Stimulated activated CD8-positive, alpha-beta memory T cell treated with anti-CD3 and anti-CD28 coated beads, Interleukin-4, amount 100 ng/mL, for 48 hours (primary cell): ENCODE measurements at regions not wholly inside any gene's neighbourhood (a gene's known extent, or its start where the extent isn't known, plus 50 kb on each side); places are given as distances from the start of the nearest gene placed in this dataset.

Source experiments
- DNase-seq: peaks from one replicate; pipeline ENCODE4 v3.0.0-alpha.2; 2020

DNA sequence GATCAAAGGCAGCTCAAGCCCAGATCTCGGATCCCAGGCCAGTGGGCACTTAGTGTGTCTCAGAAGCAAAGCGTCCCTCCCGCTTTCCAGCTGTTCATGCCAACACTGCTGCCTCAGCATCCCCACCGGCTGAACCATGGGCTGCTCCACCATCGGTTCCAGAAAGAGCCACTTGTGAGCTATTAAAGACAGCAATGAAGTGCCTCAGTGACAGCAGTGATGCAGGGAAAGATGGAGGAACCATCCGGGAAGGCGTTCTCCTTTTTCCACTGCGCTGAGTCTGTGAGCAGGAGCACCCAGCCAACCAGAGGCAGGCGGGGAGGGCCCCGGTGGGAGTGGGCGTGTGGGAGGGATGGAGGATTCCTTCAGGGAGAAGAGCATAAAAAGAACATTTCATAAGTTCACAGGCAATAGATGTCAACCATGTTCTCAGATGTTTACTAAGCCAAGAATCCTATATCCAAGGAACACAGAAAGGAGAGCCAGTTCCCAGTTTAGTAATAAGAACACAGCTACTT lies 96.2 kb upstream of the MKI67 start:
- no peak for DNase-seq

GRCh38 chr10:128230401-128230800 lies 104.2 kb upstream of the MKI67 start:
- DNase-seq = no peak

- DNase-seq = no peak
These were observed 107.2 kb upstream of the MKI67 start for GRCh38 chr10:128233422-128233821.

DNA sequence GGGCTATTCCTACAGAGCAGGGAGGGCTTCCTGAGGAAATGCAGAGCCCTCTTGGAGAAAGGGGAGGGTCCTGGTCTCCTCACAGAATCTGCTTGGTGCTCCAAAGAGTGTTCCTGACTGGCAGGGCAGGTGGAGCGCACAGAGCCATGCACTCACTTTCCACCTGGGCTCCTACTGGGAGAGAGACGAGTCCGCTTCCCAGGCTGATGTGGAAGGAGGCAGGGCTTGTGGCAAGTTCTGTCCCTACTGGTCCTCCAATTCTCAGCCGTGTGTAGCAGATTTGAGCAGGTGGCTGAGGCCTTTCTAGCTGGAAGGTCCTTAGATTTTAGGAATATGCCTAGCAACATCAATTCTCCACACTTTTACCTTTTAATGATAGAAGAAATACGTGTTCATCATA lies 111.5 kb upstream of the MKI67 start:
- no peak for DNase-seq

DNA sequence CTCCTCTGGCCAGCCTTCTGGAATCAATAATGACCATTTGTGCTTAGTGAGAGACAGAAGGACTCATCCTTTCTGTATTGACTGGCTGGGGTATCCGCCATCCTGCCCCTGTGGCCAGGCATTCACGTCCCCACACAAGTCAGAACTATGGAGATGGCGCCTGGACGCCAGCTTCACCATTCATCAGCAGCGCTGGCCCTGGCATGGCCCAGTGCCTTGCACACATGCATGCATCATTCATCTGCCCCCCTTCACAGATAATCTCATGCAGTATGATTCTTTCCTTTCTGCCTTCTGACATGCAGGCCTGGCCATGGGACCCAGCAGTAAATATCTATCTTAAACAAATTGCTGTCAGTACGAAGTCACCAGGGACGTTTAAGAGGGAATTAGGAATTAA lies 114.8 kb upstream of the MKI67 start:
- DNase-seq = no peak

- DNase-seq = no peak
These were observed 116.4 kb upstream of the MKI67 start for GRCh38 chr10:128242641-128243040.

DNA sequence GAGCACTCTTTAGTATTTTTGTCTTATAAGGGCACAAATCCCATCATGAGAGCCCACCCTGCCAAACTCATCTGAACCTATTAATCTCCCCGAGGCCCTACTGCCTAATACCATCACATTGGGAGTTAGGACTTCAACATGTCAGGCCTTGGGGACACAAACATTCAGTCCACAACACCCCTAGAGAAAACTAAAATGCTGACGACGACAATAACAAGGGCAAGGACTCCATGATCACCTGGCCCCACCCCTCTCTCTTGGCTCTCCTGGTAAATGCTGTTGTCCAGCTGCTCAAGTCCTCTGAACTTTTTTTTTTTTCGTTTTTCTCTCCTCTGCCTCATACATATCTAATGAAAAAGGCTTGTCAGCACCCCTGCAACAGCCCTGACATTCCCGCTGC lies 118.8 kb upstream of the MKI67 start:
- no peak for DNase-seq

GRCh38 chr10:128247576-128247975 lies 121.4 kb upstream of the MKI67 start:
- no peak for DNase-seq

DNA sequence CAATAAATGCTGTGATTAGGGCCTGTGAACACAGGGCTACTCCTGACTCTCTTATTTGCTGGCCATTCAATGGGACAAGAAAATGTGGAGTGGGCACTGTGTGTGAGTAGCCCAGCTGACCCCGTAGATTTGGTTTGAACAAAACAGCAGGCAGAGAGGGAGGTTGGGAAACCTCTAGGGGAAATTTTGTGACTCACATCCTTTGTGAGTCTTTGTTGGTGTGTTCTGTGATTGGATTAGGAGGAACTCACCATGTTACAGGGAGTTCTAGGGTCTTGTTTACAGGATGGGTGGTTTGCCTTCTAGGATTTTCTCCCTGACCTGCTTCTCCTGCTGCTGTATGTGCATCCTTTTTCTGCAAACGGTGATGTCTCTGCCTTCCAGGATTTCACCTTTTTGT lies 128.3 kb upstream of the MKI67 start:
- DNase-seq = no peak

- no peak for DNase-seq
These were observed 131.2 kb upstream of the MKI67 start for GRCh38 chr10:128257428-128257827.

- DNase-seq = no peak
These were observed 132.3 kb upstream of the MKI67 start for GRCh38 chr10:128258421-128258976.

GRCh38 chr10:128263891-128264688 lies 137.9 kb upstream of the MKI67 start:
- peak; percentile 80 for DNase-seq

DNA sequence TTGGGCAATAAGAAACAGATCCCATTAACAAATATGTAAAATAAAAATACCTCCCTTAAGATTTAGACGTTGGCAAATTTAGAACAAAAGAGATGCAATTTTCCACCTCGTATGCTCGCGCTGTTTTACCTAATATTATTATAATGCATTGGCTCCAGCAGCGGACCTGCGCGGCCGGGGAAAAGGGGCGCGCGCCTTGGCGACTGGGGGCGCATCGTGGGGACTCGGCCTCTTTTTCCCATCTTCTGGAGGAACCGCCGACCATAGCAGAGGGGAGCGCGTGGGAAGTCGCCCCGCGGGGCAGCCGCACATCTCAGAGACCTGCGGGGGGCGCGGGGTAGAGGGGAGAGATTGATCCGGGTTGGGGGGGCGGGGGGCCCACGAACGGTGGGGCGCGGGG lies 139.4 kb upstream of the MKI67 start:
- DNase-seq = no peak

DNA sequence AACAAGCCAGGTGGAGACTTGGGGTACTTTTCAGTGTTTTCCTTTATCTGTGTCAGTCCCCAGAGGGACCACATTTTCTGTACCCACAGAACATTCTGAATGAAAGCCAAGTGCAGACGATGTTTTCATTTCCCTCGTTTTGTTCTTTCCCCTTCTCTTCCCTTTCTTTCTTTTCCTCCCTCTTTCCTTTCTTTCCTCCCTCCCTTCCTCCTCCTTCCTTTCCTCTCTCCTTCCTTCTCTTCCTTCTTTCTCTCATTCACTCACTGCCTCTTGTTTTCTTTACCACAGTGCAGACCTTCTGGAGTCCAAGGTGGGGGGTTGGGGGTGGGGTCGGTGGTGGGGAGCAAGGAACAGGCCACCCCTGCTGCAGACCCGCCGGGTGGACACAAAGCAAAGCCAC lies 141.4 kb upstream of the MKI67 start:
- DNase-seq = no peak

DNA sequence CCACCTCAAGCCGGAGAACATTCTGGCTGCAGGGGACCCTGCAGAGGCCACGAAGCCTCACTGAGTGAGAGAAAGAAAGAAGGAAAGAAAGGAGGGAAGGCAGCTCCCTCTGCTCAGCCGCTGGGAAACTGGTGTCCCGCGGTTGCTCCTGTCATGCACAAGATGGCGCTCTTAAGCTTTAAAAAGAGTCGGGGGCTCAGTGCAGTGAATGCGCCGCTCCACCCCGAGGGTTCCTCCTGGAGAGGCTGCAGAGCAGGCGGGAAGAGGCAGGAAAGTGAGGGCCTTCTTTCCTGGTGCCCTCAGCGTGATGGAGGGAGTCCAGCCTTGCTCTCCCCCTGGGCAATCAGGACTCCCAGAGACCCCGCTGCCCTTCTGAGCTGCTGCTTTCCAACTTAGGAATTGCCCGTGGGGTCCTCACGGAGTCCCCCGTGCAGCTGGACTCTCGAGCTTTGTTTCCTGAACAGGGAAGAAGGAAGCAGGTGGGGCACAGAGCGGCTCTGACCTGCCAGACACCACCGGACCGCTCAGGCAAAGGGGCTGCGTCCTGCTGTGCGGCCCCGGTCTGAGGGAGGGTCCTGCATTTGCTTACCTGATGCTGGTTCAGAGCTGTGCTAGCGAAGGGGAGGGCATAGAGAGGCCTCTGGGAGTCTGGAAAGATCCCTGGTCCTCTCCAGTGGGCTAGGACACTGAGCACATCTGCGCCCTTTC lies 141.9 kb upstream of the MKI67 start:
- DNase-seq = peak; percentile 40

GRCh38 chr10:128274938-128275337 lies 148.7 kb upstream of the MKI67 start:
- DNase-seq = peak; percentile 30

GRCh38 chr10:128275388-128276177 lies 149.4 kb upstream of the MKI67 start:
- peak; percentile 30 for DNase-seq

- no peak for DNase-seq
These were observed 151.1 kb upstream of the MKI67 start for GRCh38 chr10:128277267-128277840.

- no peak for DNase-seq
These were observed 152.1 kb upstream of the MKI67 start for GRCh38 chr10:128278362-128278761.

GRCh38 chr10:128280271-128280670 lies 154.0 kb upstream of the MKI67 start:
- no peak for DNase-seq

DNA sequence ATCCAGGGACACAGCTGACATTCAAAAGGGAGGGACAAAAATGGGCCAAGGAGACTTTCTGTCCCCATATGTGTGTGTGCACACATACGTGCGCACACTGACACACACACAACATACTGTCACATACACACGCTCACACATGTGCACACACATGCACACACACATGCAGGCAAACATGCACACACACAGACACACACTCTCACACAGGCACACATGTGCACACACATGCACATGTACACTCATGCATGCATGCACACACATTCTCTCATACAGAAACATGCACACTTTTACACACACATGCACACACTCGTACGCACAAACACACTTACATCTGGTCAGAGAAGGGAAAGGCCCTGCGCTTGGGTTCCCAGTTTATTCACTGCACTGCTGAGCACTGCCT lies 155.1 kb upstream of the MKI67 start:
- no peak for DNase-seq

- no peak for DNase-seq
These were observed 155.6 kb upstream of the MKI67 start for GRCh38 chr10:128281861-128282260.
